GM19468 (cell line): ENCODE measurements at regions not wholly inside any gene's neighbourhood (a gene's known extent, or its start where the extent isn't known, plus 50 kb on each side); places are given as distances from the start of the nearest gene placed in this dataset.
"Not testable (repeated sequence)": the region's sequence is repeated elsewhere in the genome, so short reads cannot be mapped to it uniquely, and the experiment has no call there.

Source experiments
- ATAC-seq: cut with Tn5 transposase; IDR thresholded peaks from one replicate; pipeline ENCODE4 v1.9.1; 2021; ENCODE audit warnings: mild to moderate bottlenecking, moderate library complexity, moderate number of reproducible peaks; ENCODE audit not compliant: unreplicated experiment; ENCODE audit errors: extremely low read depth

DNA sequence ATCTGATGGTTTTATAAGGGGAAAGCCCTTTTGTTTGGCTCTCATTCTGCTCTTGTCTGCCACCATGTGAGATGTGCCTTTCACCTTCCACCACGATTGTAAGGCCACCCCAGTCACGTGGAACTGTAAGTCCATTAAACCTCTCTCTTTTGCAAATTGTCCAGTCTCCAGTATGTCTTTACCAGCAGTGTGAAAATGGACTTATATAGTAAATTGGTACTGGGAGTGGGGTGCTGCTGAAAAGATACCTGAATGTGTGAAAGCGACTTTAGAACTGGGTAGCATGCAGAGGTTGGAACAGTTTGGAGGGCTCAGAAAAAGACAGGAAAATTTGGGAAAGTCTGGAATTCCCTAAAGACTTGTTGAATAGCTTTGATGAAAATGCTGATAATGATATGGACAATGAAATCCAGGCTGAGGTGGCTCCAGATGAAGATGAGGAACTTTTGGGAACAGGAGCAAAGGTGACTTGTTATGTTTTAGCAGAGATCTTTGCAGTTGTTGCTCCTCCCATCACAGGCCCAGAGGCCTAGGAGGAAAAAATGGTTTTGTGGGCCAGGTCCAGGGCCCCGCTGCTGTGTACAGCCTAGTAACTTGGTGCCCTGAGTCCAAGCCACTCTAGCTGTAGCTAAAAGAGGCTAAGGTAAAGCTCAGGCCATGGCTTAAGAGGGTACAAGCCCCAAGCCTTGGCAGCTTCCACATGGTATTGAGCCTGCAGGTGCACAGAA is 275.7 kb upstream of the NPSR1 start:
- no peak for ATAC-seq

DNA sequence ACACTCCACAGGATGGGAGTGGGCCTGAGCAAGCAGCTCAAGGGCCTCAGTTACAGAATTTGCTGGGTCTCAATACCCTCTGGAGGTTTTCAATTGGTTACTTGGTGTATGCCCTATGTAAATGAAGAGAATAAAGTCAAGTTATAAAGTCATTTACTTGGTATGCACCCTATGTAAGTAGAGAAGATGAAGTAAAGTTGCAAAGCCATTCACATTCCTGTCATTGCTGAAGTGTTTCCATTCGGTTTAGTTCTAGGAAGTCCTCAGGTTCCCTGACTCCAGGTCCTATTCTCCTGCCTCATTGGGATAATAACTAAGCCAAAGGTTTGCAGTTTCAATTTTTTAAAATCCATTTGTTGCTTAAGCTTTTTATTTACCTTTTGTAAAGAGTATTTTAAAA is 272.6 kb upstream of the NPSR1 start:
- no peak for ATAC-seq

DNA sequence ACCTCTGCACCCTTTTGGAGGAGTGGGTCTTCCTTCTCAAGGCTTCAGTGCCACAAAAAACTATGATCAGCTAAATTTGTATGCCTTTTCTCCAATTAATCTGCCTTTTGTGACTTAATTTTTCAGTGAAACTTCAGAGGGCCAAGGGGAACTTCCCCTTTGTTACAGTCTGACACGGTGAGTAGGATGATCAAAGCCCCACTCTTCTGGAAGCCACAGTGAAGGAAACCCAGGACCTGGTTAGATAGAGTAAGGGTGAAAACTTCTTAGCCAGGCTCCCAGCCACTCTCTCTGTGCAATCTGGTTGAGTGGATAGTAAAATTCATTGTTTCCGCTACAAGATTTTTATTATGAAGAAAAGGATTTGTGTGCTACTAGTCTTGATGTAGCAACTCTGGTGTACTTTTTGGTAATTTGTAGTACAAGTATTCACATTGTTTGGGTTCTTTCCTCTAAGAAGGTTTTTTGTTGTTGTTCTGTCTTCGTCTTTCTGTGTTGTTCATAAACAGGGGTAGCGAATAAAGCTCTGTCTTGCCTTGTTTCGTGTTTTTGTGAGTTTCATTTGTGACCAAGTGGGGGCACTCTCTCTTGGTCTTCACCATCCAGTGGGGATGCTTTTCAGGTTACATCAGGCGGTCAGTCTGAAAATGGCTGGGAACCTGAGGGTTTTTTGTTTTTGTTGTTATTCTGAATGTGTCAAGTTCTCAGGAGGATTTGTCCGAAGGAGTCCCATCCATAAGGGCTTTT is 268.5 kb upstream of the NPSR1 start:
- ATAC-seq, result no peak

DNA sequence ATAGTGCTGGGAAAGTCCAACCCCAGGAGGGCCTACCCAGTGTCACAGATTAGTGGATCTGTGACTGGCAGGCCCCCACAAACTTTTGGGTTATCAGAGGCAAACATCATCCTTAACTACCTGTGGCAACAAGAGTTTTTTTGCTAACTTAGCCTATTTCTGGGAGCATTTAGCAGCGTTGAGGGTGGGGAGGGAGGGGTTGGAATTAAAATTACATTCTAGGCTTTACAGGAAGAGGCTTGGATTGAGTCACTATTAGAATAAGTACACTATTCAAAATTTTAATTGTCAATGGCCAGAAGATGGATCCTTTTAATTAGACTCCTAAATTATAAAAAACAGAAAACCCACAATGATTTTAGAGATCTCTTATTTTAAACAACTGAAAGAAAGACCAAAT is 267.9 kb upstream of the NPSR1 start:
- no peak for ATAC-seq

DNA sequence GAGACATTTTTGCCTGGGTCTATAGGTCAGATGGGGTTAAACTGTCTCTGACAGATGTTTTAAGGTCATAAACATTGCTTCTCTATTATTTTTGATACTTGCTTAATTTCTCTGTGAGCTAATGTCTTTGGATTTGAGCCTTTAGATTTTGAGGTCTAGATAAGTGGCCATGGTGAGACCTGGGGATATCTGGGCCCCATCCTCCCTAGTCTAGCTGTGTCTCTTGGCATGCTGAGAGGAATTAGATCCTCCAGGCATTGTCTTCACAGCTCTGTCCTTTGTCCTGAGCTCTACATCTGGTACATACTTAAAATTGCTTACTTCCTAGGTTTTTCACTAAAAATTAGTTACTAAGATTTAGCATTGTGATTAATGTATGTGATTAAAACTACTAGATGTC is 265.0 kb upstream of the NPSR1 start:
- ATAC-seq, result no peak

DNA sequence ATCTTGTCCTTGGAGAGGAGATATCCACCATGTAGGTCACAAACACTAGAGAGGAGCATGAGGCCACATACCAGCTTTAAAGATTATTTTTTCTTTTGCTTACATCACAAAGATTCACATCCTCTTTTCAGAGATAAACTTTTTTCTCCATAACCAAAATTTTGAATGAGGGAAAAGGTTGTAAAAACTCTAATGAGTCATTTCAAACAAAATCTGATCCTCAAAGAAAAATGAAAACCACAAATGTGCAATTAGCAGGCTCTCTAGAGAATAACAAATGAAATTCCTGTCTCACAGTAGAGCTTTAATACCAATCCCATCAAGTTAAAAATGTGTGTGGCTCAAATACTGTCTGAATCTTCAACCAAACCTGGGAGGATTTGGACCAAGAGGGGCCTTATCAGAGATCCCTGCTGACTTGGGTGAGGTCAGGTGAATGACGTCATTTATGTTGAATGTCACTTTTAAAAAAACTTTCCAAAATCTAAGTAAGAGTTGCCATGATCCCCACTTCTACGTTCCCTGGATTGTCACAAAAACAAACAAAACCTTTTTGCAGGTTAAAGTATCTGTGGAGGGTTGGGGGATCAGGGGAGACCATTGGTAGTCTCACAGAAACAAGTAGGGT is 261.5 kb upstream of the NPSR1 start:
- no peak for ATAC-seq

DNA sequence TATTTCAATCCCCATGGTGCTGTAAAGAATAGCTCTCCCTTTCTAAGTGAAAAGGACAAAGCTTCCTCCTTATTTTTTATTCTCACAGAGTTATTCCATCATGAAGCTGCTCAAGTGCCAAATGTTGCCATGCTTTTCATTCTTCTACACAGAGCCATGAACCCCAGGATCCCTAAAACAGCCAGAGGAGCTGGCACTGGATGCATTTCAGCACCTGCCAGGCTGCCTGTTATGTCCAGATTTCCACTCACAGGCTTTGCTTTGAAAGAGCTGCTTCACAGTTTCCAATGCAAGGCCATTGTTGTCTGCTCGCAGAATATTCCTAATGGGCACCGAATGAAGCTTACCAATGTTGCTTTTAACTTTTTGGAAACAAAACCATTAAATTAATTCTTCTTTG is 256.2 kb upstream of the NPSR1 start:
- ATAC-seq, result no peak

DNA sequence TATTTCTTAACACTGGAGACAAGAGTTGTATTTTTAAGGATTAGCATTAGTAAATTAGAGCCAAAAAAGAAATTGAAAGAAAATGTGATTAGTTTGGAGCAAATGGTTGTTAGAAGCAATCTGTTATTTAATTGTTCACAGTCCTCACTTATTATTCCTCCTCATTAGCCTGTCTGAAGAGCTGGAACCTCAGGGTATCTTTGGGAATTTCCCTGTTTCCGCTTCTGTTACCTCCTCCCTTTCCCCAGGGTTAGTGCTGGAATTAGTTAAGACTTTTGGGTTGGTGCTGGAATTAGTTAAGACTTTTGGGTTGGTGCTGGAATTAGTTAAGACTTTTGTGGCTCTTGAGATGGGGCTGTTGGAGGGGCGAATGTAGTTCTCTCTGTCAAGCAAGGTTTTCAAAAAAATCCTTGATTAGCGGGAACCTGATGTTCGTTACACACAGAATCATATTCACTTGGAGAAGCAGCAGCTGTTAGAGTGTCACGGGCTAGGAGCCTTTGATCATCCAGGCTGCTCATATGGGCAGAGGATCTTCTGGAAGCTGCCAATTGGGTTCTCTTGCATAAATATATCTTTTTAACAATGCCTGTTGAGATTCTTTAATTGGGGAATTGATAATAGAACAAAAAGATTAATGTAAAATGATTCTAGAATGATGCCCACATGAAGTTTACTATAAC is 251.0 kb upstream of the NPSR1 start:
- no peak for ATAC-seq

DNA sequence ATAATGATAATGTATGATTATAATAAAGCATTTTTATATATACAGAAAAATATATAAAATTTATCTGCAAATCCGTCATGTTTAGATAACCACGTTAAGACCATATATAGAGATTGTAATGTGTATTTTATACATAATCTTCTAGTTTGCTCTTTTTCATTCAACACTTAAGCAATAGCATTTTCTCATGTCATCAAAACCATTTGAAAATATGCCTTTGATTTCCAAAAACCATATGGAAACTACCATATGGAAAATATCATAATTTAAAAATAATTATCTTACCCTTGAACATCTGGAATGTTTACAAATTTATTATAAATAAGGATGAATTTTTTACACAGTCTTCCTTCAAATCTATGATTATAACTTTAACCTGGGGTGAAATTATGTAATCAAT is 250.4 kb upstream of the NPSR1 start:
- ATAC-seq, result no peak

DNA sequence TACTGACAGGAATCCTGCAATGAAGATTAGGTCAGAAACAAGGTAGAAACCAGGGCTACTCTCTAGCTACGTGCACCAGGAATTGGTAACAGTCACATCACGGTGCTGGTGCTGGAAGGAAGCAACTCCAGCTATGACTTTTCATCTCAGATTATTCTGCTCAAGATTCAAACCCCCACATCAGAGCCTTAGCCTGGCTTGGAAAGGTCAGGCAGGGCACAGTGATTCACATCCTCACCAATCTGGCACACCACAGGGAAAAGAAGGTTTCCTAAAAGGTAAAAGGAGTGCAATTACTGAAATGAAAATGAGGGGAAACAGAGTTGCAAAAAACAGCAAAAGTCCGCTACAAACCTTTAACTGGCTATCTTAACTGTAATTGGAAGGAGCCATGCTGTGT is 240.2 kb upstream of the NPSR1 start:
- no peak for ATAC-seq

DNA sequence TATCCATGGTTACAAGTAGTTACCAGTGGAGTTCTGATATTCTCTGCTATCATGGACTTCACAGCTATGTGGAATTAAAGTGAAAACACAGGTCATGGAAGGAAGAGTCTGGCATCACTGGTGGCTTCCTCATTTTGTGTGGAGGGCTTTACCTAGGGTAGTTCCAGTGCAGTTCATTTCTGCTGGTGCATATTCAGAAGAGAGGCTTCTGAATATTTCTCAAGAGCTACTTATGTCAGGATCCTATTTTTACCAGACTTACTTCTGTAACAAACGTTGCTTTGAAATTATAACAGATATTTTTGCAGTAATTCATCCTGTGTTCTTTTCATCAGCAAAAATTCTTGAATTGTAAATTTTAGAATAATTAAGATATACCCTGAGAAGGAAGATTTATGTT is 236.5 kb upstream of the NPSR1 start:
- no peak for ATAC-seq

DNA sequence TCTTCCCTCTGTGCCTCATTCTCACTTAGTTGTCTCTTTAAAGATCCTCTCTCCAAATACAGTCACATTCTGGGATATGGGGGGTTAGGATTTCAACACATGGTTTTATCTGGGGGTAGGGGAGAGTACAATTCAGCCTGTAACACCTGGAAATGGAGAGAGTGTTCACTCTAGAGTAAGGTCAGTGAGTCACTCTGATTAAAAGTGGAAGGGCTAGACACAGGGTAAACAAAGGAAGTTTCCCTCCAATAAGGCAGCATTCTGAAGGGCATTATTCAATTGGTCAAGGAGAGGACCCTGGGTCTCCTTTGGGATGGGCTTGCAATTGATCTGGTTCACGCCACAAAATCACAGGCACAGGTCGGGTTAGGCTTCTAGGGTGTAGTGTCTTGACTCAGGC is 232.8 kb upstream of the NPSR1 start:
- no peak for ATAC-seq

DNA sequence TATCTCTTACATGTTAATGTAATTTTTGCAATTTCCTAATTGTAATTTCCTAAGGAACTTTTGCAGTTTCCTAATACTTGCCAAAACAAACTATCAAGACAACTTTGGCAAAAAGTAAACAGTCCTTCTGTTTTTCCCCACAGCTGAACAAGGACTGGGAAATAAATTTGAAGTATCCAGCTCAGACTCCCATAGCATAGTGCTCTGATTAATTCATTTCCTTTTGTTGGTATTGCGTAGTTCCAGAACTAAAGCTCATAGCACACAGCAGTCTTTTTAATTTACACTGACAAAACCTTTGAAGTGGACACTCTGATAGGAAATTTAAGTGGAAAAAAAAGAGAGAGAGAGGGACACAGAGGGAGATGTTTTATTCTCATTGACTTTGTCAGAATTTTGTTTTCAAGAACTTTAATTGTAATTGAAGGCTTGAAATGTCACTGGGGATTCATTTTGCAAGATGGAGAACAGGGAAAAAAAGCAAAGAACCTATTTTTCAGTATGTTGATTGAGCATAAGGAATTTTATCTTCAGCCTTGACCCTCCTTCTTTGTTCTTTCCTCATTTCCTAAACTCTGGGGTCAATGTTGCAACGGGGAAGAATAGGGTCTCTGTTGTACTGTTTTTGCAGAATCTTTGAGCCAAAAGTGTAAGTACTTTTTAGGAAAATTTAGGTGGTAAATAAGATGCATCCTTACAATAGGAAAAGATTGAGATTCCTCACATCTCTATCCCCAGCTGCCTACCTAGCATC is 232.2 kb upstream of the NPSR1 start:
- ATAC-seq, result no peak

DNA sequence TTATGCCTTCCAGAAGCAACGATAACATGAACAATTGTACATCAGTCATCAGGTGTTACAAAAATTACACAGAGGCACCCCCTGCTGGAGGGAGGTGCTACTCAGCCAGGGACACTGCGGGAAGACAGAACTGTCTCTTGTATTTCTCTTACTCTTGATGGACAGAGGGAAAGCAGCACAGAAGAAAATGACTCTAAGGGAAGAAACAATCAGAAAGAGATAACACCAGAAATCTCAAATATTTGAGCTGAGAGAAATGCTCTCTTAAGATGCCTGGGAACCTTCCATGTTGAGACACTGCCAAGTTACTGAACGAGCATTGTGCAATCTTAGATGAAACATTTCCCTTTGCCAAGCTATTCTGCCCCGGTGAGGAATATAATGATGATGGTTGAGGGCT is 227.6 kb upstream of the NPSR1 start:
- no peak for ATAC-seq

DNA sequence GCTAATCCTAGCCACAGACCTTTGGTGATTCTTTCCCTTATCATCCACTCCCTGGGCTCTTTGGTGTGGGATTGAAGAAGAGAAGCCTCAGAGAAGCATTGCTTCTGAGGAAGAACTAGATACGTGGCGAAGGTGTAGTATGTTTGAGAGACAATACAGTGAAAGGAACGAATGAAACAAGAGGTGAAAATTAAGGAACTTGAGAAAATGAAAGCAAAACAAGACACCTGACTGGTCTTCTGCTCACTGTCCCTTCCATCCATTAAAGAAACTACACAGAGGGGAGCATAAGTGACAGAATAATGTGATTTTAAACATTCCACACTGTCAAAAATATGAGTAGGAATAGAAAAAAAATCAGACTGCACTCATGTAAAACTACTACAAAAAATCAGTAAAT is 219.6 kb upstream of the NPSR1 start:
- ATAC-seq, result no peak

DNA sequence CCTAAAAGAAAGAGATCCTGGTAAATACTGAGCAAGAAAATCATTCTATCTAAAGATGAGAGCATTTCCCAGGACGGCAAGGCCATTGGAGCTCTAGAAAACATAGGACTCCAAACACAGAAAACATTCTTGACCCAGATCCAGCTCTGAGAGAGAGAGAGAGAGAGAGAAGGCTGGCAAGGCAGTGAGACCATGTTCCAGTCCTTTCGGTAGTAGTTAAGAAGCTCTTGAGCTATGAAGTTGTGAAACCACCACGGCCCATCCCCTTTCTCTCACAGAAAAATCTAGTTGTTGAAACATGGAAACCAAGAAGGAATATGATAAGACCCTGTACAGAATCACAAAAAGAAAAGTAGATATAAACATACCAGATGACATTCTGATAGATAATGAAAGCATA is 212.4 kb upstream of the NPSR1 start:
- no peak for ATAC-seq

DNA sequence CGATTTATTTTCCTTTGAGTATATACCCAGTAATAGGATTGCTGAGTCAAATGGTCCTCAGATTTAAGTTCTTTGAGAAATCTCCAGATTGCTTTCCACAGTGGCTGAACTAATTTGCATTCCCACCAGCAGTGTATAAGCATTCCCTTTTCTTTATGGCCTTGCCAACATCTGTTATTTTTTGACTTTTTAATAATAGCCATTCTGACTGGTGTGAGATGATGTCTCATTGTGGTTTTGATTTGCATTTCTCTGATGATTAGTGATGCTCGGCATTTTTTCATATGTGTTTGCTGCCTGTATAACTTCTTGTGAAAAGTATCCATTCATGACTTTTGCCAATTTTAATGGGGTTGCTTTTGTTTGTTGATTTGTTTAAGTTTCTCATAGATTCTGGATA is 209.5 kb upstream of the NPSR1 start:
- ATAC-seq, result not testable (repeated sequence)

DNA sequence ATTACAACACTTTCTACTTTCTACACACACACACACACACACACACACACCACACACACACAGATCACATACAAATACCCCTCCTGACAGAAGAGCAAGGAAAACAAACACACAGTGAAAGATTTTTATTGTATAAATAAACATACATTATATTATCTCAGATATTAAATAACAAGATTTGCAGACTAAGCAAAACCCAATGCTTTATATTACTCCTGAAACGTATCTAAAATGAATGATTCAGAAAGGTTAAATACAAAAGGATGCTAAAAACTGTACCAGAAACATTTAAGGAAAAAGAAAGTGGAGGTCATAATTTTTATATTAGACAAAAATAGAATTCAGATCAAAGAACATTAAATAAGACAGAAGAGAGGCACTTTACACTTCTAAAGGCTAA is 208.3 kb upstream of the NPSR1 start:
- ATAC-seq, result no peak

DNA sequence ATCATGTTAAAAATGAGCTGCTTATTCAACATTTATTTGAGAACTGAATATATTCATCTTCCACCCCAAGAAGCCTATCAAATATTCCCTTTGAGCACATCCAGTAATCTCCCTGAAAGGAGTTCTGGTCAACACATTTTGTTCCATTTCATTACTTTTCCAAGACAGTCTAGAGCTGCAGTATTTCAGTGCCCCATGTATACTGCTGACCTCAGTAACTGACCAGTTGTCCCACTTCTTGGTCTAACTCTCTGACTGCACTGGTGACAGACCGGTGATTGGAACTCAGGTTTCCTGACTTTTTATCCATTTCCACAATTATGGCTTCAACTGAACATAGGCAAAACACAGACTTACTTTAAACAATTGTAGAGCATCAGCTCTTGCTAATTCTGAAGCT is 206.8 kb upstream of the NPSR1 start:
- ATAC-seq, result no peak

DNA sequence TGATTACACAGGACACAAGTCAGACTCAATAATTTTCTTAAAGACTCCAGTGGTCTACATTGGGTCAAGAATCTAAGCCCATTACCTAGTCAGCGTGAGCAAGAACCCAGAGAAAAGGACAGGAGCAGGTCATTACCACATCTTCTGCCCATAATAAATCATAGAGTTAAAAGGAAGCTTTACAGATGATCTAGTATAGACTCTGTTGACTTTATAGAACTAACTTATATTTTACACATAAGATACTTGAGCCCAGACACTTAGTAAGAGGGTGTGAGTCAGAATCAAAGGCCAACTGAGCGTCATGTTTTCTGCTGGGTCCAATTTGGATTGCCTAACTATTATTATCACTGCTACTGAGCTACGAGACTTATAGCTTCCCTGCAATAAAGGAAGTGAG is 206.1 kb upstream of the NPSR1 start:
- ATAC-seq, result no peak
